ENCODE measurements at regions not wholly inside any gene's neighbourhood (a gene's known extent, or its start where the extent isn't known, plus 50 kb on each side); places are given as distances from the start of the nearest gene placed in this dataset.

DNA sequence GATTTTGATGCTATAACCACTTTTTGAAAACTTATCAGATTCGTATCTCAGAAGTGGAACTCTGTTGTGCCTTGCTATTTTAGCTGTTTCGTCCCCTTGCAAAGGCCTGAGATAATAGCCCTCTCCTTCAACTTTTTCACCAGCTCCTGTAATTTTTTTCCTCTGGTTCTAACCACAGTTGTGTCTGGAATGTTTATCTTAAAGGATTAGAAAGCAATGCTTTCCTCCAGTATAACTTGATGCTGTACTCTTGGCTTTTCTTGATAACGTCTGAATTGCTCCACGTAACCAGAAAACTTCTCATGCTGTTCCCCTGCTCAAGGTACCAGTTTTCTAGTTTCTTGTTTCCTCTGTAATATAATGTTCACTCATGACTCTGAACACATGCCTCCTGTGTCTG, 209.4 kb downstream of the DTWD2 start:
- POLR2A ChIA-PET = no interaction called here
- no peak overlapping the region for H3K27ac Mint-ChIP-seq
- ATAC-seq (ENCODE audit: low read depth) = no peak
- TF ChIP-seq, protein P1, sequence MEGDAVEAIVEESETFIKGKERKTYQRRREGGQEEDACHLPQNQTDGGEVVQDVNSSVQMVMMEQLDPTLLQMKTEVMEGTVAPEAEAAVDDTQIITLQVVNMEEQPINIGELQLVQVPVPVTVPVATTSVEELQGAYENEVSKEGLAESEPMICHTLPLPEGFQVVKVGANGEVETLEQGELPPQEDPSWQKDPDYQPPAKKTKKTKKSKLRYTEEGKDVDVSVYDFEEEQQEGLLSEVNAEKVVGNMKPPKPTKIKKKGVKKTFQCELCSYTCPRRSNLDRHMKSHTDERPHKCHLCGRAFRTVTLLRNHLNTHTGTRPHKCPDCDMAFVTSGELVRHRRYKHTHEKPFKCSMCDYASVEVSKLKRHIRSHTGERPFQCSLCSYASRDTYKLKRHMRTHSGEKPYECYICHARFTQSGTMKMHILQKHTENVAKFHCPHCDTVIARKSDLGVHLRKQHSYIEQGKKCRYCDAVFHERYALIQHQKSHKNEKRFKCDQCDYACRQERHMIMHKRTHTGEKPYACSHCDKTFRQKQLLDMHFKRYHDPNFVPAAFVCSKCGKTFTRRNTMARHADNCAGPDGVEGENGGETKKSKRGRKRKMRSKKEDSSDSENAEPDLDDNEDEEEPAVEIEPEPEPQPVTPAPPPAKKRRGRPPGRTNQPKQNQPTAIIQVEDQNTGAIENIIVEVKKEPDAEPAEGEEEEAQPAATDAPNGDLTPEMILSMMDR (IDR thresholded peaks at IDR 0.05) = no peak
- H3K4me3 Mint-ChIP-seq = no peak overlapping the region
- H3K9me3 Mint-ChIP-seq = peaks cover 4% of the 10 kb centered on the region
- H3K4me1 Mint-ChIP-seq = no peaks in the 10 kb centered on the region
- DNase-seq = no peak
- intact Hi-C loops (cut with micrococcal nuclease) = no loop called here
- no peaks in the 10 kb centered on the region for H3K36me3 Mint-ChIP-seq (ENCODE audit: low read depth)
- H3K27me3 Mint-ChIP-seq = no peaks in the 10 kb centered on the region
- CTCF ChIA-PET = no interaction called here

- POLR2A ChIA-PET = no interaction called here
- H3K36me3 Mint-ChIP-seq (ENCODE audit: low read depth) = no peaks in the 10 kb centered on the region
- CTCF ChIA-PET = no interaction called here
- ATAC-seq (ENCODE audit: low read depth) (no peak), DNase-seq (no peak)
- H3K9me3 Mint-ChIP-seq = peaks cover 3% of the 10 kb centered on the region
- no peak overlapping the region for H3K27ac Mint-ChIP-seq
- TF ChIP-seq, protein P1 (IDR thresholded peaks at IDR 0.05) = no peak
- H3K4me1 Mint-ChIP-seq = no peaks in the 10 kb centered on the region
- H3K4me3 Mint-ChIP-seq = no peak overlapping the region
- intact Hi-C loops (cut with micrococcal nuclease) = no loop called here
- H3K27me3 Mint-ChIP-seq = no peaks in the 10 kb centered on the region
Measured at GRCh38 chr5:118777189-118777736, 211.1 kb downstream of the DTWD2 start.

- no peaks in the 10 kb centered on the region for H3K4me1 Mint-ChIP-seq
- no peak overlapping the region for H3K27ac Mint-ChIP-seq
- no peaks in the 10 kb centered on the region for H3K9me3 Mint-ChIP-seq
- ChIA-PET POLR2A (no interaction called here), CTCF (no interaction called here)
- no peak overlapping the region for H3K4me3 Mint-ChIP-seq
- TF ChIP-seq, protein P1 (IDR thresholded peaks at IDR 0.05) = no peak
- no peaks in the 10 kb centered on the region for H3K36me3 Mint-ChIP-seq (ENCODE audit: low read depth)
- no peaks in the 10 kb centered on the region for H3K27me3 Mint-ChIP-seq
- ATAC-seq (ENCODE audit: low read depth) (no peak), DNase-seq (no peak)
- intact Hi-C loops (cut with micrococcal nuclease) = no loop called here
Measured at GRCh38 chr5:118776755-118777154, 211.6 kb downstream of the DTWD2 start.

GRCh38 chr5:118775790-118776499, 212.4 kb downstream of the DTWD2 start:
- intact Hi-C loops (cut with micrococcal nuclease) = no loop called here
- no peaks in the 10 kb centered on the region for H3K4me1 Mint-ChIP-seq
- POLR2A ChIA-PET = no interaction called here
- DNase-seq (no peak), ATAC-seq (ENCODE audit: low read depth) (no peak)
- H3K27ac Mint-ChIP-seq = no peak overlapping the region
- CTCF ChIA-PET = no interaction called here
- H3K9me3 Mint-ChIP-seq = no peaks in the 10 kb centered on the region
- H3K4me3 Mint-ChIP-seq = no peak overlapping the region
- H3K36me3 Mint-ChIP-seq (ENCODE audit: low read depth) = no peaks in the 10 kb centered on the region
- peaks cover 2% of the 10 kb centered on the region for H3K27me3 Mint-ChIP-seq
- TF ChIP-seq, protein P1 (IDR thresholded peaks at IDR 0.05) = no peak

GRCh38 chr5:118768607-118769175, 219.7 kb downstream of the DTWD2 start:
- ChIA-PET POLR2A (no interaction called here), CTCF (no interaction called here)
- DNase-seq (no peak), ATAC-seq (ENCODE audit: low read depth) (no peak)
- H3K4me3 Mint-ChIP-seq = no peak overlapping the region
- intact Hi-C loops (cut with micrococcal nuclease) = no loop called here
- no peak overlapping the region for H3K27ac Mint-ChIP-seq
- H3K9me3 Mint-ChIP-seq = peaks cover 4% of the 10 kb centered on the region
- no peaks in the 10 kb centered on the region for H3K36me3 Mint-ChIP-seq (ENCODE audit: low read depth)
- TF ChIP-seq, protein P1 (IDR thresholded peaks at IDR 0.05) = no peak
- peaks cover 6% of the 10 kb centered on the region for H3K27me3 Mint-ChIP-seq
- H3K4me1 Mint-ChIP-seq = no peaks in the 10 kb centered on the region

All from activated B cell treated with CpG ODN at 0.5 μM for 24 hours (primary cell).